Keratinocyte (primary cell): ENCODE measurements at regions not wholly inside any gene's neighbourhood (a gene's known extent, or its start where the extent isn't known, plus 50 kb on each side); places are given as distances from the start of the nearest gene placed in this dataset.

Source experiments
- DNase-seq: peaks from one replicate; pipeline ENCODE4 v3.0.0-alpha.2; 2011; ENCODE audit warnings: low read depth, missing footprints, low spot score
- FAIRE-seq: peaks from 2 replicates; lab custom pipeline; 2011; peaks lifted over from hg19 to GRCh38; lab: Jason Lieb, UNC
- H2AFZ ChIP-seq: 2 replicates; pipeline ENCODE4 v1.6.0; 2012; ENCODE audit warnings: low read length, control low read depth, inconsistent platforms; ENCODE audit not compliant: control insufficient read depth
- H3K27ac ChIP-seq: 2 replicates; pipeline ENCODE4 v1.5.1; 2011; ENCODE audit warnings: low read length; ENCODE audit not compliant: control insufficient read depth, insufficient read depth
- H3K27me3 ChIP-seq: 3 replicates; pipeline ENCODE4 v1.6.0; 2011; ENCODE audit warnings: low read length; ENCODE audit not compliant: control insufficient read depth, insufficient read depth; ENCODE audit errors: extremely low read depth
- H3K36me3 ChIP-seq, 2 experiments: 2 replicates in 1 of 2; 3 replicates in 1 of 2; pipeline ENCODE4 v1.5.1; 2011; ENCODE audit warnings: low read length in 2 of 2, mild to moderate bottlenecking in 1 of 2; ENCODE audit not compliant: control insufficient read depth in 2 of 2, insufficient read depth in 2 of 2; ENCODE audit errors: extremely low read depth in 1 of 2
- H3K4me1 ChIP-seq: 3 replicates; pipeline ENCODE4 v1.5.1; 2011; ENCODE audit warnings: low read length; ENCODE audit not compliant: control insufficient read depth, insufficient read depth; ENCODE audit errors: extremely low read depth
- H3K4me2 ChIP-seq: 3 replicates; pipeline ENCODE4 v1.6.0; 2011; ENCODE audit warnings: low read depth, low read length; ENCODE audit not compliant: control insufficient read depth, insufficient read depth; ENCODE audit errors: extremely low read depth
- H3K4me3 ChIP-seq, 3 experiments: fragments of 200-600 bp in 1 of 3; sonication (generic) in 1 of 3; 2 replicates in 2 of 3; 3 replicates in 1 of 3; pipeline ENCODE4 v1.5.1; 2011 to 2016; ENCODE audit warnings: low read length in 3 of 3, mild to moderate bottlenecking in 3 of 3, control low read depth in 2 of 3, inconsistent platforms in 1 of 3, low read depth in 1 of 3, mixed read lengths in 1 of 3, mixed run types in 1 of 3, moderate library complexity in 1 of 3; ENCODE audit not compliant: control insufficient read depth in 2 of 3, insufficient read depth in 2 of 3; ENCODE audit errors: extremely low read depth in 1 of 3
- H3K79me2 ChIP-seq: 2 replicates; pipeline ENCODE4 v1.6.0; 2012; ENCODE audit warnings: low read length; ENCODE audit not compliant: control insufficient read depth, insufficient read depth
- H3K9ac ChIP-seq: 3 replicates; pipeline ENCODE4 v1.6.0; 2011; ENCODE audit warnings: low read length; ENCODE audit not compliant: control insufficient read depth, insufficient read depth; ENCODE audit errors: extremely low read depth
- H3K9me1 ChIP-seq: 3 replicates; pipeline ENCODE4 v1.6.0; 2011; ENCODE audit warnings: low read length; ENCODE audit not compliant: control insufficient read depth, insufficient read depth; ENCODE audit errors: extremely low read depth
- H3K9me3 ChIP-seq: 2 replicates; pipeline ENCODE4 v1.5.1; 2012; ENCODE audit warnings: low read depth, low read length; ENCODE audit not compliant: control insufficient read depth
- H4K20me1 ChIP-seq: 3 replicates; pipeline ENCODE4 v1.6.0; 2011; ENCODE audit warnings: low read length; ENCODE audit not compliant: control insufficient read depth, insufficient read depth; ENCODE audit errors: extremely low read depth
- CTCF ChIP-seq, 3 experiments: IDR thresholded peaks in 1 of 3; conservative IDR thresholded peaks in 1 of 3; optimal IDR thresholded peaks in 1 of 3; 2 replicates in 2 of 3; 3 replicates in 1 of 3; pipeline versions ENCODE3 to v1.5.1; 2011; ENCODE audit warnings: low read length in 3 of 3, mild to moderate bottlenecking in 3 of 3, moderate library complexity in 2 of 3, control low read depth in 1 of 3, inconsistent platforms in 1 of 3; ENCODE audit not compliant: insufficient read depth in 2 of 3; ENCODE audit errors: extremely low read depth in 1 of 3
- EZH2 ChIP-seq: IDR thresholded peaks from one replicate; pipeline ENCODE4 v1.6.1; 2012; ENCODE audit warnings: inconsistent platforms, mild to moderate bottlenecking, low read length, moderate library complexity
- dilution Hi-C: fragments of 300-500 bp; cut with MboI; formaldehyde crosslinking; loops from one replicate; pipeline ENCODE4 v1.7.0; 2020; ENCODE audit warnings: low sequenced_read_pairs; ENCODE audit not compliant: extremely low pct_ligation_motif_present

GRCh38 chr18:61245276-61245675 lies 88.0 kb upstream of the CDH20 start:
- H2AFZ ChIP-seq: no peak overlapping the region
- no peaks in the 10 kb centered on the region for H3K27me3 ChIP-seq
- DNase-seq (no peak), FAIRE-seq (no peak)
- H3K79me2 ChIP-seq: no peaks in the 10 kb centered on the region
- H3K9ac ChIP-seq: no peak overlapping the region
- no peaks in the 10 kb centered on the region for H3K9me1 ChIP-seq
- H4K20me1 ChIP-seq: no peaks in the 10 kb centered on the region
- no peaks in the 10 kb centered on the region for H3K4me1 ChIP-seq
- no peaks in the 10 kb centered on the region for H3K36me3 ChIP-seq
- no peak overlapping the region for H3K4me2 ChIP-seq
- H3K4me3 ChIP-seq: no peak overlapping the region
- no peak for TF ChIP-seq EZH2
- no peak for TF ChIP-seq CTCF (optimal IDR thresholded peaks at IDR 0.05 in 1 of 3, IDR thresholded peaks at IDR 0.05 in 1 of 3, conservative IDR thresholded peaks at IDR 0.05 in 1 of 3; ENCODE audit: extremely low read depth in 1 of 3, insufficient read depth in 2 of 3, low read length in 3 of 3)
- H3K9me3 ChIP-seq: no peaks in the 10 kb centered on the region
- dilution Hi-C loops: no loop called here
- H3K27ac ChIP-seq: no peak overlapping the region

- TF ChIP-seq EZH2 (no peak), CTCF (optimal IDR thresholded peaks at IDR 0.05 in 1 of 3, IDR thresholded peaks at IDR 0.05 in 1 of 3, conservative IDR thresholded peaks at IDR 0.05 in 1 of 3; ENCODE audit: extremely low read depth in 1 of 3, insufficient read depth in 2 of 3, low read length in 3 of 3) (no peak)
- no peaks in the 10 kb centered on the region for H3K9me1 ChIP-seq
- H4K20me1 ChIP-seq: no peaks in the 10 kb centered on the region
- no peak overlapping the region for H2AFZ ChIP-seq
- no peak overlapping the region for H3K9ac ChIP-seq
- H3K9me3 ChIP-seq: no peaks in the 10 kb centered on the region
- H3K4me3 ChIP-seq: no peak overlapping the region
- no peaks in the 10 kb centered on the region for H3K27me3 ChIP-seq
- no peaks in the 10 kb centered on the region for H3K4me1 ChIP-seq
- H3K79me2 ChIP-seq: no peaks in the 10 kb centered on the region
- no peak for FAIRE-seq
- no peak overlapping the region for H3K4me2 ChIP-seq
- no peak overlapping the region for H3K27ac ChIP-seq
- dilution Hi-C loops: no loop called here
- H3K36me3 ChIP-seq: no peaks in the 10 kb centered on the region
- DNase-seq: no peak
Measured at GRCh38 chr18:61248589-61248988, 84.6 kb upstream of the CDH20 start.
